Fibroblast of peridontal ligament (primary cell): ENCODE measurements at regions not wholly inside any gene's neighbourhood (a gene's known extent, or its start where the extent isn't known, plus 50 kb on each side); places are given as distances from the start of the nearest gene placed in this dataset.
"Not testable (repeated sequence)": the region's sequence is repeated elsewhere in the genome, so short reads cannot be mapped to it uniquely, and the experiment has no call there.

Source experiments
- DNase-seq: peaks from one replicate; pipeline ENCODE4 v3.0.0-alpha.2; 2010; ENCODE audit errors: extremely low read depth

DNA sequence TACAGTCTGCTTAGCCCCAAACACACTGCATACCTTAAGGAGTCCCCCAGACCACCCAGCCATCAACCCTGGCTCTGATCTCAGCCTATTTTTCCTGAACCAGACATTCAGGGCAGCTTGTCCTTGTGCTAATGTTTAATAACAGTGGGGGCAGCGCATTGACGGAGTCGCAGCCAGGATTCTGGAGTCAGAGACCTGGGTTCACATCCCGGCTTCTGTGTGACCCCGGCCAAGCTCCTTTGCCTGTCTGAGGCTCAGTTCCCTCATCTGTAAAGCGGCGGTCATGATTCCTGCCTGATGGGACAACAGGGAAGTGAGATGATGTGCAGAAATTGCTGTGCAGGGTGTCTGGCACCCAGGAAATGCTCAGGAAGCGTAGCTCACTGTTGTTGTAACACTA is 63.1 kb downstream of the MATN1 start:
- DNase-seq: no peak

DNA sequence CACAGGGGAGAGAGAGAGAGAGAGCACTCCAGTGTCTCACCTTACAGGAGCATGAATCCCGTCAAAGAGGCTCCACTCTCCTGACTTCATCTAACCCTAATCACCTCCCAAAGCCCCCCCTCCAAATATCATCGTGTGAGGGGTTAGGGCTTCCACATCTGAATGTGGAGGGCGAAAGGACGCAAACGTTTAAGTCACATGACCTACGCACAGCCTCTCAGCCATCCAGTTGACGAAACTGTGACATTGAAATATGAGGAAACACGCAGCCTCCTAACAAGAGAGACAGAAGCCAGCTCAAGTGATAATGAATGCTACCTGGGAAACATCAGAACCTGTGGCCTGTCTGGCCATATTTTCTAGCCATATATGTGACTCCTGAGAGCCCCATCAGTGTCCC is 63.7 kb downstream of the MATN1 start:
- DNase-seq: no peak

DNA sequence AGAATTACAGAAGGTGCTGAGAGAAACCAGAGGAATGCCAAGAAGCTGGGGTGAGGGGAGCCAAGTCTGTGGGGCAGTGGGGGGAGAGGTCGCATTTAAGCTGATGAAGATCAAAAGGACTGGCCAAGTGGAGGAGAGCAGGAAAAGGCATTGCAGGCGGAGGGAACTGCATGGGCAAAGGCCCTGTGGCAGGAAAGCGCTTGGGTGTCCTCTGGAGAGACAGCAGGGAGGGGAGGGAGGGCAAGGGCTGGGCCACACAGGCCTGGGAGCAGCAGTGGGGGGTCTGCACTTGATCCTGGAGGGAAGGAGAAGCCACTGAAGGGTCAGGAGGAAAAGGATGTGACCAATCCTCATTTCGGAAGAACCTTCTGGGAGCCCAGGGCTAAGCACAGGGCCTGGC is 65.0 kb downstream of the MATN1 start:
- DNase-seq: not testable (repeated sequence)

DNA sequence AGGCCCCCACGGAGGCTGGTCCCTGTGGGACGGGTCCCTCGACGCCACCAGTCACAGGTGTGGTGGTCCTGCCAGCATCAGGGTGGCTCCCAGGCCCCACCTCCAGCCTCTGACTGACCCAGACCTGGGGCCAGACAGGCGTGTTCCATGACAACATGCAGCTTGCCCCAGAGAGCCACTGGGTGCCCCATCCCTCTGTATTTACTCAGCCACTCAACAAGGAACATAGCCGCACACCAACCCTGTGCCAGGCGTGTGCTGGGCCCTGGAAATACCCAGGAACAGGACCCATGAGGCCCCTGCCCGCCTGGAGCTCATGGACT is 65.4 kb downstream of the MATN1 start:
- no peak for DNase-seq

DNA sequence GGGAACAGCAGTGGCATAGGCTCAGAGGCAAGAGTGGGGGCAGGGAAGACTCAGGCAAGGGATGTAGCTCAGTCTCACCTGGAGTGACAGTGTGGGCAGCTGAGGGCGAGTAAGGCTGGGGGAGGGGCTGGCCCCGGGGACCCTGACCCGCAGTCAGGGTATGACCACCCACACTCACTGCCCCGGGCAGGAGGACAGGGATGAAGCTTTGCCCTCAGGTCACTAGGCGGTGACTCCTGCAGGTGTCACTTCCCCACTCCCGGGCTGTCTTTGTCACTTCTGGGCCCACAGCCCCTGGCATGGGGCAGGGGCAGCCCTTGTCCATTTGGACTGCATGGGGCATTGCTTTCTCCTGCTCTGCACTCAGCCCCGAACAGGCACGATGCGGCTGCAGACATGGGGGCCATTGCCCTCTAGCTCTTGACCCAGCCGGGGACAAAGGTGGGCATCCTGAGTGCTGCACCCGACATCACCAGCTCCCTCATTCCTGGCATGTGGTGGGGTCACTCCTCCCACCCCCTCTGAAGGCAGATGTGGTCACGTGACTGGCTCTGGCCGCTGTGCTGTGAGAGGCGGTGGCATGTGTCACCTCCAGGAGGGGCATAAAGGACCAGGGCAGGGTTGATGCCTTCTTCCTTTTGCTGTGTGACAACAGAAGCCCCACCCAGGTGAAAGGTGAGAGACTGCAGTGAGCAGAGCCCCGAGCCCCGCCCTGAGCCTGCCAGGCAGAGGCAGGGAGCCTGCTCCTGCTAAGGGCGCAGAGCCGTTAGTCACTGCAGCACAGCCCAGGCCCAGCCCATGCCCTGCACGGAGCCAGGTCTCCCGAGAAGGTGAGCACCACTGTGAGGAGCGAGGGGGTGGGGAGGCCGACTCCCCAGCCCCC is 66.0 kb downstream of the MATN1 start:
- no peak for DNase-seq

DNA sequence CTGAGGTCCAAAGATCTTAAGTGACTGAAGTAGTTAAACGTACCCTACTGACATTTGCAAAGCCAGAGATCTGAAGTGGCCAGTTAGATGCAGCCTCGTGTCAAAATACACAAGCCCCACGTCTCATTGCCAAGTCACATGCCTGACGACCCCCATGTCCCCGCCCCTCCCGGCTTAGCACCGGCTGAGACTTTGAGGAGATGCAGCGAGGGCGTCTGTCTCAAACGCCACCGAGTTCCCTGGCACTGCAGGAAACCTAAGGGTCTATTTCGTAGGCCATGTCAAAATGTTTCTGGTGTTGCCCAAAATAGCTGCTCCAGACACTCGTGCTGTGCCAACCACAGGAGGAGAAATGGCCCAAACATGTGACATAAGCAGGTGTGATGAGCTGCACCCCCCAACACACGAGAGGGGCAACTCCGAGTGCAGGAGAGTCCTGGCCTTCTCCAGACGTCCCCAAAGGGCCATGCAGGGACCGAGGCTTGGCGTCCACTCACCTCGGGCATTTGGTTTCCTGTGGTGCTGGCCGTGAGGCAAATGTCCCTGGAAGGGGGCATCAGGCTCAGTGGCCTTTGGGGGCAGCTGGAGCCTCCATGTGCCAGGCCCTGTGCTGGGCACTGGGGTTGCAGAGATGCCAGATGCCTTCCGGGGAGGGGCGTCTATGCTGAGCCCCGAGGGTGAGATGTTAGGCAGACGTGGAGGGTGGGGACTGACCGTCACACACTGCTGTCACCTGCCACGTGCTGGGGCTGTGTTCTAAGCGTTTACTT is 67.0 kb downstream of the MATN1 start:
- no peak for DNase-seq

DNA sequence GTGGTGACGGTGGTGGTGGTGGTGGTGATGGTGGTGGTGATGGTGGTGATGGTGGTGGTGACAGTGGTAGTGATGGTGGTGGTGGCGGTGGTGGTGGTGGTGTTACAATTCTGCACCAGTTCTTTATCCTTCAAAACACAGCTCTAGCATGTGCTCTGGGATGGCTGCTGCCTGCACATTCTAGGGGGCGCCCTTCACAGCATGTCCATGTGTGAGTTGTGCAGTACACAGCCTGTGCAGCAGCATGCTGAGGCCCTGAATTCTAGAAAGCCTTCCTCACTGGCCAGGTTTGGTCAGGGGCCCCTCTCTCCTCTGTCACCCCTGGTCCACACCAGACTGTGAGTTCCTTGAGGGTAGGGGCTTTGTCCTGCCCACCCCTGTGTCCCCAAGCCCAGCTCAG is 67.7 kb downstream of the MATN1 start:
- no peak for DNase-seq

DNA sequence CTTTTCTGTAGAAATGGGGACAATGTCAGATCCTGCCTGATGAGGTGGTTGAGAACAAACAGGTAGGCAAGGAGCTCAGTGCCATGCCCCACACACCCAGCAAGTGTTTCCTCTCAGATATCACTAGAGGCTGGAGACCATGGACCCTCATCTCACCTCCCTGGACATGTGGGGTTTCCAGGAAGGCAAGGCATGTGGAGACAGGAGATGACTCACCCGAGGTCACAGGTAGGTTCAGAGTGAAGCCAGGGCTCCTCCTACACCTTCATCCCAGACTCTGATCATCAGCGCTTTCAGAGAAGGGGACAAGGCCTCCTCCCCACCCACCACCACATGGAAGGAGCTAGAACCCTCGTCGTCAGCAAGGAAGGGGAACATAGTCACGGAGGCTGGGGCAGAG is 69.2 kb downstream of the MATN1 start:
- no peak for DNase-seq

DNA sequence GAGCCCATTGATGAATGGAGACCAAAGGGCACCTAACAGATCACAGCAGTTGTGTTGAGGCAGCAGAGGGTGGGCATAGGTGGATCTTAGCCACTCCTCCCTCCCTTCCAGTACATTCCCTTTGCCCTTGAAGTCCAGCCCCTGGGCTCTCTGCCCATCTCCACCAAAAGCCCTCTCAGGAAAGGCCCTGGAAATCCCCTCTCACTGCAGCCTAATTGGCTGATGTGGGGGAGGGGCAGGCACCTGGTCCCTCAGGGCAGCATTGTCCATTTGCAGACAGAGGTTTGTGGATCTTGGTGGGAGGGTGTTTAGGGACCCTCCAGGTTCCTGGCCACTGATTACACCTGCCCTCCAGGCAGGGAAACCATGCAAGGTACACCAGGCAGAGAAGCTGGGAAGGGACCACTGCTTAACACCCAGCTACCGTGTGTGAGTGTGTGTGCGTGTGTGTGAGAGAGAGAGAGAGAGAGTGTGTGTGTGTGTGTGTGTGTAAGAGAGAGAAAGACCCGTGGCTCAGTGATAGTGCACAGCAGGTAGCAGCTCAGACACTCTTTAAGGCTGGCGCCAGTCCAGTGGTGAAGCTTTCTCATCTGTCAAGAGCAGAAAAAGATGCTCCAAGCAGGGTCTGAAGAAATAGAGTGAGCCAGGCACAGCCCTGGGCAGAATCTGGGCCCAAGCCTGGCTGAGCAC is 71.1 kb downstream of the MATN1 start:
- no peak for DNase-seq

DNA sequence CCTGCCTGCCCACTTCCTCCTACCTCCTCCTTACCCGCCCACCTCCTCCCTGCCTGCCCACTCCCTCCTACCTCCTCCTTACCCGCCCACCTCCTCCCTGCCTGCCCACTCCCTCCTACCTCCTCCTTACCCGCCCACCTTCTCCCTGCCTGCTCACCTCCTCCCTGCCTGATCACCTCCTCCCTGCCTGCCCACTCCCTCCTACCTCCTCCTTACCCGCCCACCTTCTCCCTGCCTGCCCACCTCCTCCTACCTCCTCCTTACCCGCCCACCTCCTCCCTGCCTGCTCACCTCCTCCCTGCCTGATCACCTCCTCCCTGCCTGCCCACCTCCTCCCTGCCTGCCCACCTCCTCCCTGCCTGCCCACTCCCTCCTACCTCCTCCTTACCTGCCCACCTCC is 72.0 kb downstream of the MATN1 start:
- not testable (repeated sequence) for DNase-seq

DNA sequence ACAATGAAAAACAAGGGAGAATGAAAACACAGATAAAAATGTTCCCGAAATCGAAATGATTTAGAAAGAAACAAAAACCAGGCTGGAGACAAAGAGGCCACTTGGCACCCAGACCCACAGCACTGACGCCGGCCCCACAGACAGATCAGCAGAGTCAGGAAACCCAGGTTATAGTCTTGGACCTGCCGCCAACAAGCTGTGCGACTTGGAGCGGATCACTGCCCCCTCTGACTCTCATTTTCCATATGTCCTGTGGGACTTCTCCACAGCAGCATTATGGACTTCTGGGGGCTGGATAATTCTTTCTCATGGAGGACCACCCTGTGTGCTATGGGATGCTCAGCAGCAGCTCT is 72.4 kb downstream of the MATN1 start:
- DNase-seq: no peak

DNA sequence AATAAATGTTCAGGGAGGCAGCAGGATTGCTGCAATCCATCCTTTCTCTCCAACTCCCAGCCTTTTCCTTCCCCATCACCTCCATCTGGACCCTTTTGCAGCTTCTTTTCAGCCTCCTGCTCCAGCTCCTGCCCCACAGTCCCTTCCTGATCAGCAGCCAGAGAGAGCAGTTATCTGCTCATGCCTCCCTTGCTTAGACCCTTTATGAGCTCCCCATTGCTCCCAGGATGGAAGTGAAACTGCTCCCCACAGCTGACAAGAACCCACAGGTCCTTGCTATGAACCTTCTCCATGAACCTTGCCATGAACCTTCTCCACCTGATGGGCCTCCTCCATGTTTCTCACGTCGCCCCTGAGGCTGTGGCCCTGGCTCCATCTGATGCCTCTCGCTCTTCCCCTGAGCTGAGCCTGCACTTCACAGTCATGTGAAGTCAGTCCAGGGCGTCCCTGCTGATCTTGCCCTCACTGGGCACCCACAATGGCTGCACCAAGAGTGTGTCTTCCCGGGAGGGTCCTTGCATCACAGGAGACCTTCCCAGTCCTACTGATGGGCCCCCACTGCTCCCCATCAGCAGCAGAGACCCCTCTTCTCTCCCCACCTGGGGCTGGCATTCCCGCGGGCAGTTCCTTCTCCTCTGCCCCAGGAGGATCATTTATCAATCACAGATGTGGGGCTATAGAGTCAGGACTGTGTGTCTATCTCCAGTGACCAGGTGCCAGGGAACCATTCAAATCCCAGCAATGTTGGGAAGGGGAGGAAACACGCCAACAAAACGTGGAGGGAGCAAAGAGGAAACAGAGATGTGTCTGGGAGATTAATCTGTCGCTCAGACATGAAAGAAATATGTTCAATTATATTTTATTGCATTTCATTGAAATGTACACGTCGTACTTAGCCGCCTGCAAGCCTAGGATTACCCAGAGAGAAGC is 73.1 kb downstream of the MATN1 start:
- DNase-seq: no peak

DNA sequence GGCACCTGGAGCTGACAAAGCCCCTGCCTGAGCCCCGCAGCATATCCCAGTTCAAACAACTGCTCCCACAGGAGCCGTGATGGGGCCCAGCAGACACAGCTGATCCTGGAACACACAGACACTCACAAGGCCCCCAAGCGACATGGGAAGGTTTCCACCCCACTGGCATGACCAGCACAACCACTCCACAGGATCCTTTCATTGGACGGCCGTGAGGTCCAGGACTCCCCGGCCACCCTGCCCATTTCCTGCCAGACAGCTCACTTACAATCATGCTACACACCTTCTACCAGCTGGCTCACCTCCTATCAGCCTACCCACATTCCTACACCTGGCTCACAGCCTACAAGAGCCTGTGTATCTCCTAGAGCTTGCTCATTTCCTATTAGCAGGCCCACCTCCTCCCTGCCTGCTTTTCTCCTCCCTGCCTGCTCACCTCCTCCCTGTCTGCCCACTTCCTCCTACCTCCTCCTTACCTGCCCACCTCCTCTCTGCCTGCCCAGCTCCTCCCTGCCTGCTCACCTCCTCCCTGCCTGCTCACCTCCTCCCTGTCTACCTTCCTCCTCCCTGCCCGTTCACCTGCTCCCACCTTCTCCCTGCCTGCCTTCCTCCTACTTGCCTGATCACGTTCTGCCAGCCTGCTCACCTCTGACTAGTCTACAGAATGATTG is 73.9 kb downstream of the MATN1 start:
- DNase-seq: no peak

DNA sequence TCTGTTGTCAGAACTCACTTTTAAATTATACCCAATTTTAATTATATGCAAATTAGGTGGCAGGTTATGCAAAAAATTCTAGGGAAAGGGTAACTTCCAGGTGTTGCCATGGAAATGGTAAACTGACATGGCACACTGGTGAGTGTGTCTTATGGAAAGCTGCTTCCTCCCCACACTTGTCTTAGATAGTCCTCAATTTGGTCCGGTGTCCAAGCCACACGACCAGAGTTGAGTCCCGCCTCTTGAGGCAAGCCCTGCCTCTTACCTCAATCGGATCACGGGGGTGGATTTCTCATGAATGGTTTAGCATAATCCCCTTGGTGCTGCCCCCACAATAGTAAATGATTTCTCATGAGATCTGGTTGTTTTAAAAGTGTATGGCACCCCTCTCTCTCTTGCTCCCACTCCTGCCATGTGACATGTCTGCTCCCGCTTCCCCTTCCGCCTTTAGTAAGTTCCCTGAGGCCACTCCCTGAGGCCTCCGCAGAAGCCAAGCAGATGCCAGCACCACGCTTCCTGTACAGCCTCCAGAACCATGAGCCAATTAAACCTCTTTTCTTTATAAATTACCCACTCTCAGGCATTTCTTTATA is 74.9 kb downstream of the MATN1 start:
- no peak for DNase-seq

DNA sequence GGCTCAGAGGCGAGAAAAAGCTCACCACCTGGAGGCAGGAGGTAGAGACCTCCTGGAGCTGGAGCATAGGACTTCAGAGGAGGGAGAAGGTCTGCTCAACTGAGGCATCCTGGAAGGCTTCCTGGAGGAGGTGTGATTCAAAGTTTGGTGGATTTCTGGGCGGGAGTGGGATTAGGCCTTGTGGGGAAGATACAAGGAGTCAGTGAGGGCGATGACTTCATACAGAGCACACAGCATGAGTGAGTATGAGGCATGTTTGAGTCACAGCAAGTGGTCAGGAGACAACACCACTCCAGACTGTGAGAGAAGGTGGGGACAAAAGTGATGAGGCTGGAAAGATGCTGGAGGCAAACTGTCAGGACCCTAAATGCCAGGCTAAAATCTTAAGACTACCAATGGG is 77.6 kb downstream of the MATN1 start:
- peak; percentile 10 for DNase-seq

DNA sequence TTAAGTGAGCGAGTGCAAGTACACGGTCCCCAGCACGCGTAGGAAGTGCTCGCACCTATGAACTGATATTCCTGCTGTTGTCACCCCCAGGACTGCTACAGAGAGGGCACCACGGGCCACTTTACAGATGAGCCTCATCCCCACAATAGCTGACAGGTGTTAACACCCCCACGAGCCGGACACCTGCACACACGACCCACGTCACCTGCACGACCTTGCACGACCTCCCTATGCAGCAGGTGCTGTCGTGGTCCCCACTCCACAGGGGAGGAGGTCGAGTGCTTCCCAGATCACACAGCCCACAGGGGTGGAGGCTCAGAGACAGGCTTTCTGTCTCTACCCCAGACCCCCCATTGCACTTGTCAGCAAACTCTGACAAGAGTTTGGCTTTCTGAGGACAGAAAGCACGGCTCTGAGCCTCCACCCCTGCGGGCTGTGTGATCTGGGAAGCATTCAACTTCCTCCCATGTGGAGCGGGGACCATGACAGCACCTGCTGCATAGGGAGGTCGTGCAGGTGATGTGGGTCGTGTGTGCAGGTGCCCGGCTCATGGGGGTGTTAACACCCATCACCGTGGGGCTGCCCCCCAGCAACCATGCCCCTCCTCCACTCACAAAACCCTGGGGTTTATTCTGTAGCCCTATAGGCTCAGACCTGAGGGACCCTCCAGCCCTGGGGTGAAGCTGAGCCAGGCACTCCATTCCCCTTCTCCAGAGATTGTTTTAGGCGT is 80.8 kb downstream of the MATN1 start:
- DNase-seq: no peak

DNA sequence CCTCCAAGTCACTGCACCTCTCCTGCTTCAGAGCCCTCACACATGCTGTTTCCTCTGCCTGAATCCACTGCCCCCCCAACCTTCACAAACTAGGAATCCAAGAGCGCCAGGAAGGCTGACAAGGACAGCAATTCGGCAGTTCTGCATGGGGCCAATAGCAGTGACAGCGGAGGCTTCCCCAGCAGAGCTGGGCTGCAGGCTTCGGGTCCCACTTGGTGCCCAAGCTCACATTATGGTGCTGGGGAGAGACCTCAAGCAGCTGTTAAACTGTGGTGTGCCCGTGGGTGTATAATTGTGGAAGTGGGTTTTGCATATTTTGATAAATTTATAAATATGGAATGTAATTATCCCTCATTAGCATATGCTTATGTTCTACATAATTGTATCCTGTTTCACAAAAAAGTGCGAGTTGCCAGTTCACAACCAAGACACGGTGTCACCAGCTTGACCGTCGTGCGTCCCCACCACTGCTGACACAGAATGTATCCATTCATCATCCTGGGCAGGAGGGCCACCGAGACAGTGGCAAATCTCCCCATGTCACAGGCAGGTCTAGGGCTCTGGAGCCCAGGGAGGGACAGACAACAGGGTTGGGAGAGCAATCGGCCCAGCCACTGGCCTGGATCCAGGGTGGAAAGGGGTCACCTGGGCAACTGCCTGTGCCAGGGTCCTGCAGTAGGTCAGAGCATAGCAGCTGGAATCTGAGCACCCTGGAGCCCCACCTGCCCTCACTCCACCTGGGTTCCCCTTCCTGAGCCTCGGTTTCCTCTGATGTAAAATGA is 81.6 kb downstream of the MATN1 start:
- DNase-seq: no peak

DNA sequence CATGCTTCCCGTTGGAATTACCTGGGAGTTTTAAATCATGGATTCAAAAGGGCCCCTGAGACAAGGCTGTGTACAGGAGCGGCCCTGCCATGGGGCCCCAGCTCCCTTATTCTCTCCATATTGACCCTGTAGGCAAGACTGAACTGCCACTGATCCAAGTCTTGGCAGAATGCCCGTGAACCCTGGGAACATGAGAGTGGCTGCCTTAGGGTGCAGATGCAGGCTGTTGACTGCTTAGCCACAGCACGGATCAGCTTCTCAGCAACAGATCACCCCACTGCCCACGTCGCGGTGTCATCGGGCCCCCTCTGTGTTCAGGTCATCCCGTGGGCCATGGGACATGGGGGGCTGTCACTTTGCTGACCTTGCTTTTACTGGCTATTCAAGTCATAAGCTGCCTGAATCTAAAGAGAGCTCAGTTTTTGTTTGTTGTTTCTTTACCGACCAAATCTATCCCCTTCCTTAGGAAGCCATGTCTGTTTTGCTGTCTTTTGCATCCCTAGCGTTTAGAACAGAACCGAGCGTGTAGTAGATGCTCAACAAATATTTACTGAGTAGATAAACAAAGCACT is 83.4 kb downstream of the MATN1 start:
- DNase-seq: no peak

DNA sequence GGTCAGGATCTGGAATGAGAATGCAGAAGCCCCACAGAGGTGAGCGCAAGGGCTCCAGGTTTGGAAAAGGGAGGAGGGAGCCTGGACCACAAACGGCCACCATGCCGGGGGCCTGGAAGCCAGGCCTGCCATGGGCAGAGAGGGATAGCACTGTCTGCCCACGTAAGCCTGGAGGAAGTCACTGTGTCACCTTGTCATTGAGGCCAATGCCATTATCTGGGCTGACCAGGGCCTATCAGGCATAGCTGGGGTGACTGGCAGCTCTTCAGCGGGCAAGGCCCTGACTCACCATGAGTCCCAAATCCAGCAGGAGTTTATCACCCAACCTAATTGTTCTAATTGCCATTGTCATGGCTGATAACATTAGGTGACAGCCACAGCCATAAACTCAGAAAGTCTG is 84.6 kb downstream of the MATN1 start:
- no peak for DNase-seq
